Suprapubic skin (tissue), 4 donors: ENCODE measurements at regions not wholly inside any gene's neighbourhood (a gene's known extent, or its start where the extent isn't known, plus 50 kb on each side); places are given as distances from the start of the nearest gene placed in this dataset.

Experiments
- CTCF ChIP-seq, 2 donors: fragments of 200-600 bp in 1 of 2; fragments of 450-650 bp in 1 of 2; sonication (generic) in 1 of 2; IDR thresholded peaks; one replicate each; pipeline ENCODE4 v1.5.1; 2016 to 2019; ENCODE audit warnings: antibody characterized with exemption in 2 of 2, mild to moderate bottlenecking in 1 of 2, moderate library complexity in 1 of 2
- EP300 ChIP-seq: sonication (generic); formaldehyde crosslinking; IDR thresholded peaks from one replicate; pipeline ENCODE4 v1.6.1; 2017; ENCODE audit warnings: antibody characterized with exemption
- POLR2A ChIP-seq, 2 donors: fragments of 450-650 bp; IDR thresholded peaks; one replicate each; pipeline ENCODE4 v1.6.1; 2017; ENCODE audit warnings: antibody characterized with exemption in 2 of 2, mild to moderate bottlenecking in 2 of 2, moderate library complexity in 2 of 2
- POLR2AphosphoS5 ChIP-seq, 3 donors: sonication (generic); formaldehyde crosslinking; IDR thresholded peaks; one replicate each; pipeline ENCODE4 v1.6.1; 2017; ENCODE audit warnings: antibody characterized with exemption in 3 of 3

- TF ChIP-seq CTCF (IDR thresholded peaks at IDR 0.05), result no peak
- no peak for TF ChIP-seq POLR2AphosphoS5 (IDR thresholded peaks at IDR 0.05)
- TF ChIP-seq EP300, result no peak
- no peak for TF ChIP-seq POLR2A (IDR thresholded peaks at IDR 0.05)
These were observed 97.9 kb downstream of the VAPA start for GRCh38 chr18:10011751-10012150.
